HCT116 (cell line): ENCODE measurements at regions not wholly inside any gene's neighbourhood (a gene's known extent, or its start where the extent isn't known, plus 50 kb on each side); places are given as distances from the start of the nearest gene placed in this dataset.
"Not testable (repeated sequence)": the region's sequence is repeated elsewhere in the genome, so short reads cannot be mapped to it uniquely, and the experiment has no call there.

Experiments
- ATAC-seq: fragments of 200-7000 bp; cut with Tn5 transposase; 2 replicates; pipeline ENCODE4 v1.9.1; 2020; ENCODE audit warnings: mild to moderate bottlenecking, moderate library complexity
- BruUV-seq: library from RNA; stranded (reverse); fragments of 400-500 nt; replicated peaks from 2 replicates; lab custom pipeline; 2021; lab: Mats Ljungman, UMichigan
- CTCF ChIA-PET: fragments of 300-600 bp; sonication (Branson Sonifier 250); formaldehyde crosslinking; loops from one replicate; lab custom pipeline; 2021; ENCODE audit warnings: antibody characterized with exemption; lab: Charles Lee
- POLR2A ChIA-PET: fragments of 300-600, 350-600 bp; sonication (Branson Sonifier 250); formaldehyde crosslinking; loops from one replicate; lab custom pipeline; 2021; ENCODE audit warnings: antibody characterized with exemption; lab: Charles Lee
- RAD21 ChIA-PET, 2 experiments: fragments of 300-600 bp; sonication (Branson Sonifier 250); formaldehyde crosslinking; loops; one replicate each; lab custom pipeline; 2023; ENCODE audit warnings: low total read pairs in 2 of 2; ENCODE audit not compliant: uncharacterized antibody in 2 of 2, unreplicated experiment in 2 of 2, low non-redundant PET in 1 of 2; lab: Charles Lee
- DNase-seq: peaks from one replicate; pipeline ENCODE4 v3.0.0-alpha.2; 2010; ENCODE audit warnings: low read depth, low spot score
- H2AFZ ChIP-seq: fragments of 200-600 bp; shearing (Covaris generic), sonication (generic); 2 replicates; pipeline ENCODE4 v1.6.1; 2017; ENCODE audit warnings: low read depth, mixed run types, mixed read lengths, antibody characterized with exemption, low read length; ENCODE audit not compliant: poor library complexity, severe bottlenecking
- H3K27ac ChIP-seq: 2 replicates; pipeline ENCODE4 v1.5.1; 2012; ENCODE audit warnings: low read depth, low read length
- H3K27me3 ChIP-seq: fragments of 200-600 bp; sonication (generic); 2 replicates; pipeline ENCODE4 v1.6.1; 2016; ENCODE audit warnings: mixed run types, low read length, mixed read lengths; ENCODE audit not compliant: insufficient read depth
- H3K36me3 ChIP-seq, 2 experiments: fragments of 200-500 bp in 1 of 2; fragments of 200-600 bp in 1 of 2; sonication (Bioruptor generic) in 1 of 2; sonication (generic) in 1 of 2; 2 replicates each; pipeline versions ENCODE4 v1.5.1 to v1.6.1; 2014 to 2016; ENCODE audit warnings: low read length in 2 of 2, inconsistent platforms in 1 of 2, mixed read lengths in 1 of 2, mixed run types in 1 of 2; ENCODE audit not compliant: insufficient read depth in 2 of 2, control insufficient read depth in 1 of 2
- H3K4me1 ChIP-seq, 2 experiments: fragments of 200-600 bp in 1 of 2; sonication (generic) in 1 of 2; 2 replicates each; pipeline versions ENCODE4 v1.5.1 to v1.6.1; 2012 to 2017; ENCODE audit warnings: low read length in 2 of 2, inconsistent platforms in 1 of 2, mild to moderate bottlenecking in 1 of 2, mixed read lengths in 1 of 2, mixed run types in 1 of 2, moderate library complexity in 1 of 2; ENCODE audit not compliant: insufficient read depth in 2 of 2, control insufficient read depth in 1 of 2
- H3K4me2 ChIP-seq: fragments of 200-600 bp; sonication (generic); 2 replicates; pipeline ENCODE4 v1.6.1; 2017; ENCODE audit warnings: mixed run types, low read length, mixed read lengths
- H3K4me3 ChIP-seq, 2 experiments: fragments of 200-600 bp in 1 of 2; sonication (generic) in 1 of 2; replicated peaks in 1 of 2; 2 replicates each; pipeline ENCODE4 v1.5.1; 2011 to 2016; ENCODE audit warnings: low read length in 2 of 2, control low read depth in 1 of 2, low read depth in 1 of 2, mild to moderate bottlenecking in 1 of 2, mixed read lengths in 1 of 2, mixed run types in 1 of 2
- H3K79me2 ChIP-seq: fragments of 200-600 bp; sonication (generic); 2 replicates; pipeline ENCODE4 v1.6.1; 2017; ENCODE audit warnings: mild to moderate bottlenecking, mixed run types, low read length, moderate library complexity, mixed read lengths; ENCODE audit not compliant: insufficient read depth
- H3K9ac ChIP-seq: fragments of 200-600 bp; sonication (generic); 2 replicates; pipeline ENCODE4 v1.6.1; 2016; ENCODE audit warnings: low read length, mixed read lengths
- H3K9me2 ChIP-seq: fragments of 200-600 bp; sonication (generic), shearing (Covaris generic); 2 replicates; pipeline ENCODE4 v1.6.1; 2017; ENCODE audit warnings: mixed run types, mild to moderate bottlenecking, moderate library complexity; ENCODE audit not compliant: insufficient read depth
- H3K9me3 ChIP-seq, 2 experiments: fragments of 200-500 bp in 1 of 2; fragments of 200-600 bp in 1 of 2; sonication (Bioruptor generic) in 1 of 2; sonication (generic) in 1 of 2; 2 replicates each; pipeline ENCODE4 v1.6.1; 2014 to 2017; ENCODE audit warnings: low read length in 2 of 2, mixed read lengths in 2 of 2, inconsistent platforms in 1 of 2, low read depth in 1 of 2, mild to moderate bottlenecking in 1 of 2, mixed run types in 1 of 2, moderate library complexity in 1 of 2; ENCODE audit not compliant: control insufficient read depth in 1 of 2, insufficient read depth in 1 of 2
- H4K20me1 ChIP-seq: fragments of 200-600 bp; sonication (generic), shearing (Covaris generic); 2 replicates; pipeline ENCODE4 v1.6.1; 2017; ENCODE audit warnings: mixed run types, mild to moderate bottlenecking, moderate library complexity; ENCODE audit not compliant: insufficient read depth
- CBX3 ChIP-seq: IDR thresholded peaks from 2 replicates; pipeline ENCODE4 v1.6.1; 2012; ENCODE audit warnings: low read depth
- EZH2 ChIP-seq: fragments of 200-600 bp; sonication (generic); IDR thresholded peaks from 2 replicates; pipeline ENCODE4 v1.6.1; 2017; ENCODE audit warnings: antibody characterized with exemption, mixed run types
- JUND ChIP-seq: IDR thresholded peaks from 2 replicates; pipeline ENCODE4 v1.6.1; 2012
- POLR2AphosphoS5 ChIP-seq: IDR thresholded peaks from 2 replicates; pipeline ENCODE4 v1.6.1; 2011; ENCODE audit warnings: mild to moderate bottlenecking, low read depth, low read length, moderate library complexity
- ZFX ChIP-seq: fragments of 450-650 bp; IDR thresholded peaks from 2 replicates; pipeline ENCODE4 v1.6.1; 2017
- intact Hi-C: fragments of 100-400 bp; cut with micrococcal nuclease; formaldehyde crosslinking; loops from 2 replicates; pipeline ENCODE4 v1.10.0; 2022
- TF ChIP-seq, protein P1 (sequence below): IDR thresholded peaks from 2 replicates; pipeline ENCODE4 v1.6.1; 2012; ENCODE audit warnings: low read depth
- TF ChIP-seq, protein P2 (sequence below): IDR thresholded peaks from 2 replicates; pipeline ENCODE4 v1.6.1; 2011; ENCODE audit warnings: mild to moderate bottlenecking, low read length, moderate library complexity; ENCODE audit not compliant: insufficient replicate concordance; ENCODE audit errors: extremely low read depth

DNA sequence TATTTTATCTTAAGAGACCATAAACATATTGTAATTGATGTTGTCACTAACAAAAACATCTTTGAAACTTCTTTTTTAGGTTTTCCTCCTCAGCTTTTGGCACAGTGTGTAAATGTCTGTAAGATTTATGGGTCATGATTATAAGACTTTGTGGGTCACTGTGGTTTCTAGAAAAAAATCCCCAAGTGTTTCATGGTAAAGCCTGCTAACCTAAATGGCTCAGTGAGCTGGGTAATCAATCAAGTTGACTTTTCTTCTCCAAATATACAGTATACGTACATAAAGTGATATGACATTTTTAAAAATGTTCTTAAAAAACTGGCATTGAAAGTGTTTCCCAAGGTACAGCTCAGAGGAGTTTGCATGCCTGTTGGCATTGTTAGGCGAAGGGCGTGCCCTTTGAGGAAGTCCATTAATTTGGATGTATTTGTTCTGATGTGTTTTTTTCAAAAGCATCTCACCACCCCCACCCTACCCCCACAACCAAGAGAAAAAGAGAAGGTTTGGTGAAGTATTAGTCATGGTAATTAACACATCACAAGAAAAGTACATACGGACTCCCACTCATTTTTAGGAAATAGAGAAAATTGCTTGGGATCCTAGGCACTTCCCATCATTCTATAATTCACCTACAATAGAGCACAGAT is 385.4 kb upstream of the LRRC3B start:
- no peak for DNase-seq

DNA sequence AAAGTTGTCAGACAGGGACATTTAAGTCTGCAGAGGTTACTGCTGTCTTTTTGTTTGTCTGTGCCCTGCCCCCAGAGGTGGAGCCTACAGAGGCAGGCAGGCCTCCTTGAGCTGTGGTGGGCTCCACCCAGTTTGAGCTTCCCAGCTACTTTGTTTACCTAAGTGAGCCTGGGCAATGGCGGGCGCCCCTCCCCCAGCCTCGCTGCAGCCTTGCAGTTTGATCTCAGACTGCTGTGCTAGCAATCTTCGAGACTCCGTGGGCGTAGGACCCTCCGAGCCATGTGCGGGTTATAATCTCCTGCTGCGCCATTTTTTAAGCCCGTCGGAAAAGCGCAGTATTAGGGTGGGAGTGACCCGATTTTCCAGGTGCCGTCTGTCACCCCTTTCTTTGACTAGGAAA is 378.0 kb upstream of the LRRC3B start:
- H4K20me1 ChIP-seq, H3K27me3 ChIP-seq, H3K9me2 ChIP-seq, H3K79me2 ChIP-seq, RAD21 ChIA-PET, intact Hi-C loops, H3K4me3 ChIP-seq, BruUV-seq, H3K9me3 ChIP-seq, H2AFZ ChIP-seq, POLR2A ChIA-PET, H3K9ac ChIP-seq, CTCF ChIA-PET, H3K36me3 ChIP-seq, ATAC-seq, H3K27ac ChIP-seq, H3K4me2 ChIP-seq, DNase-seq, H3K4me1 ChIP-seq: not testable (repeated sequence)

More for the DNA sequence above, 385.4 kb upstream of the LRRC3B start:
- Histone ChIP-seq H3K9me2 (no peaks in the 10 kb centered on the region), H3K9ac (no peak overlapping the region), H3K79me2 (no peaks in the 10 kb centered on the region), H3K4me2 (no peak overlapping the region), H3K9me3 (peaks cover 0 to 3% of the 10 kb centered on the region in 2 experiments; a peak in 1 of 4 replicates), H3K27me3 (no peaks in the 10 kb centered on the region), H2AFZ (no peak overlapping the region), H3K4me3 (no peak overlapping the region)
- no TSS peak for BruUV-seq
- intact Hi-C loops = no loop called here
- no peak for ATAC-seq
- CTCF ChIA-PET = no interaction called here
- no peak for TF ChIP-seq POLR2AphosphoS5
- TF ChIP-seq, protein P1, sequence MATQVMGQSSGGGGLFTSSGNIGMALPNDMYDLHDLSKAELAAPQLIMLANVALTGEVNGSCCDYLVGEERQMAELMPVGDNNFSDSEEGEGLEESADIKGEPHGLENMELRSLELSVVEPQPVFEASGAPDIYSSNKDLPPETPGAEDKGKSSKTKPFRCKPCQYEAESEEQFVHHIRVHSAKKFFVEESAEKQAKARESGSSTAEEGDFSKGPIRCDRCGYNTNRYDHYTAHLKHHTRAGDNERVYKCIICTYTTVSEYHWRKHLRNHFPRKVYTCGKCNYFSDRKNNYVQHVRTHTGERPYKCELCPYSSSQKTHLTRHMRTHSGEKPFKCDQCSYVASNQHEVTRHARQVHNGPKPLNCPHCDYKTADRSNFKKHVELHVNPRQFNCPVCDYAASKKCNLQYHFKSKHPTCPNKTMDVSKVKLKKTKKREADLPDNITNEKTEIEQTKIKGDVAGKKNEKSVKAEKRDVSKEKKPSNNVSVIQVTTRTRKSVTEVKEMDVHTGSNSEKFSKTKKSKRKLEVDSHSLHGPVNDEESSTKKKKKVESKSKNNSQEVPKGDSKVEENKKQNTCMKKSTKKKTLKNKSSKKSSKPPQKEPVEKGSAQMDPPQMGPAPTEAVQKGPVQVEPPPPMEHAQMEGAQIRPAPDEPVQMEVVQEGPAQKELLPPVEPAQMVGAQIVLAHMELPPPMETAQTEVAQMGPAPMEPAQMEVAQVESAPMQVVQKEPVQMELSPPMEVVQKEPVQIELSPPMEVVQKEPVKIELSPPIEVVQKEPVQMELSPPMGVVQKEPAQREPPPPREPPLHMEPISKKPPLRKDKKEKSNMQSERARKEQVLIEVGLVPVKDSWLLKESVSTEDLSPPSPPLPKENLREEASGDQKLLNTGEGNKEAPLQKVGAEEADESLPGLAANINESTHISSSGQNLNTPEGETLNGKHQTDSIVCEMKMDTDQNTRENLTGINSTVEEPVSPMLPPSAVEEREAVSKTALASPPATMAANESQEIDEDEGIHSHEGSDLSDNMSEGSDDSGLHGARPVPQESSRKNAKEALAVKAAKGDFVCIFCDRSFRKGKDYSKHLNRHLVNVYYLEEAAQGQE = no peak
- no peak for TF ChIP-seq EZH2
- TF ChIP-seq ZFX = no peak
- TF ChIP-seq JUND = no peak
- TF ChIP-seq, protein P2, sequence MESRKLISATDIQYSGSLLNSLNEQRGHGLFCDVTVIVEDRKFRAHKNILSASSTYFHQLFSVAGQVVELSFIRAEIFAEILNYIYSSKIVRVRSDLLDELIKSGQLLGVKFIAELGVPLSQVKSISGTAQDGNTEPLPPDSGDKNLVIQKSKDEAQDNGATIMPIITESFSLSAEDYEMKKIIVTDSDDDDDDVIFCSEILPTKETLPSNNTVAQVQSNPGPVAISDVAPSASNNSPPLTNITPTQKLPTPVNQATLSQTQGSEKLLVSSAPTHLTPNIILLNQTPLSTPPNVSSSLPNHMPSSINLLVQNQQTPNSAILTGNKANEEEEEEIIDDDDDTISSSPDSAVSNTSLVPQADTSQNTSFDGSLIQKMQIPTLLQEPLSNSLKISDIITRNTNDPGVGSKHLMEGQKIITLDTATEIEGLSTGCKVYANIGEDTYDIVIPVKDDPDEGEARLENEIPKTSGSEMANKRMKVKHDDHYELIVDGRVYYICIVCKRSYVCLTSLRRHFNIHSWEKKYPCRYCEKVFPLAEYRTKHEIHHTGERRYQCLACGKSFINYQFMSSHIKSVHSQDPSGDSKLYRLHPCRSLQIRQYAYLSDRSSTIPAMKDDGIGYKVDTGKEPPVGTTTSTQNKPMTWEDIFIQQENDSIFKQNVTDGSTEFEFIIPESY = no peak
- no peak for TF ChIP-seq CBX3
- TF ChIP-seq, all 23 proteins: peak for 0
- POLR2A ChIA-PET = no interaction called here
- Histone ChIP-seq H3K4me1 (no peaks in the 10 kb centered on the region), H3K27ac (no peak overlapping the region), H4K20me1 (no peaks in the 10 kb centered on the region), H3K36me3 (no peaks in the 10 kb centered on the region)
- RAD21 ChIA-PET = no interaction called here
